ENCODE measurements at regions not wholly inside any gene's neighbourhood (a gene's known extent, or its start where the extent isn't known, plus 50 kb on each side); places are given as distances from the start of the nearest gene placed in this dataset.
"Not testable (repeated sequence)": the region's sequence is repeated elsewhere in the genome, so short reads cannot be mapped to it uniquely, and the experiment has no call there.

- TF ChIP-seq CTCF (IDR thresholded peaks at IDR 0.05; ENCODE audit: low read depth, low read length, poor library complexity, severe bottlenecking); EZH2phosphoT487 (IDR thresholded peaks at IDR 0.05; ENCODE audit: borderline replicate concordance, low read length): not testable (repeated sequence)
Observed at GRCh38 chr13:90348477-90349136, 998.9 kb upstream of the MIR17HG start.
